ENCODE measurements at regions not wholly inside any gene's neighbourhood (a gene's known extent, or its start where the extent isn't known, plus 50 kb on each side); places are given as distances from the start of the nearest gene placed in this dataset.

DNA sequence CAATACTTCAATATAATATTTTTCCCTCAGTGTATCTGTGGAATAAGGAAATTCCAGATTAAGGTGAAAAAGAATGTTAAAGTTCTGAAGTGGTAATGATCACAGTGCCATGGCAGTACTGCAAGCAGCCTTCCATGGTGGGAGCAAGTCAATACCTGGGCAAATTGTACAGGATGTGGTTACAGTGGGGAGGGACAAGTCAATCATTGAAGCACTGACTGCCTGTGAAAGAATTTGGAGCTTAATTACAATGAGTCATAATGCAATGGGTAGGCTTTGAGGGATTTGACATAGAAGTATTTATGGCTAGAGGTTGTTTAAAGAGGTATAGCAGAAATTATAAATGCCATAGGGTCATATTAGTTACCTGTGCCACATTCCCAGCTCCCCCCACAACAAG is 786.5 kb upstream of the ACO1 start:
- no peak for DNase-seq (ENCODE audit: low spot score in 2 of 2)
- TF ChIP-seq POLR2A (IDR thresholded peaks at IDR 0.05): no peak
- TF ChIP-seq, protein P1, sequence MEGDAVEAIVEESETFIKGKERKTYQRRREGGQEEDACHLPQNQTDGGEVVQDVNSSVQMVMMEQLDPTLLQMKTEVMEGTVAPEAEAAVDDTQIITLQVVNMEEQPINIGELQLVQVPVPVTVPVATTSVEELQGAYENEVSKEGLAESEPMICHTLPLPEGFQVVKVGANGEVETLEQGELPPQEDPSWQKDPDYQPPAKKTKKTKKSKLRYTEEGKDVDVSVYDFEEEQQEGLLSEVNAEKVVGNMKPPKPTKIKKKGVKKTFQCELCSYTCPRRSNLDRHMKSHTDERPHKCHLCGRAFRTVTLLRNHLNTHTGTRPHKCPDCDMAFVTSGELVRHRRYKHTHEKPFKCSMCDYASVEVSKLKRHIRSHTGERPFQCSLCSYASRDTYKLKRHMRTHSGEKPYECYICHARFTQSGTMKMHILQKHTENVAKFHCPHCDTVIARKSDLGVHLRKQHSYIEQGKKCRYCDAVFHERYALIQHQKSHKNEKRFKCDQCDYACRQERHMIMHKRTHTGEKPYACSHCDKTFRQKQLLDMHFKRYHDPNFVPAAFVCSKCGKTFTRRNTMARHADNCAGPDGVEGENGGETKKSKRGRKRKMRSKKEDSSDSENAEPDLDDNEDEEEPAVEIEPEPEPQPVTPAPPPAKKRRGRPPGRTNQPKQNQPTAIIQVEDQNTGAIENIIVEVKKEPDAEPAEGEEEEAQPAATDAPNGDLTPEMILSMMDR (IDR thresholded peaks at IDR 0.05): no peak
- intact Hi-C loops (cut with DNase I; ENCODE audit: low total_unique reads): no loop called here
- no peak overlapping the region for H3K4me3 ChIP-seq (ENCODE audit: low read depth, poor library complexity, severe bottlenecking)

- intact Hi-C loops (cut with DNase I; ENCODE audit: low total_unique reads): no loop called here
Observed at GRCh38 chr9:31601666-31602065, 782.8 kb upstream of the ACO1 start.

DNA sequence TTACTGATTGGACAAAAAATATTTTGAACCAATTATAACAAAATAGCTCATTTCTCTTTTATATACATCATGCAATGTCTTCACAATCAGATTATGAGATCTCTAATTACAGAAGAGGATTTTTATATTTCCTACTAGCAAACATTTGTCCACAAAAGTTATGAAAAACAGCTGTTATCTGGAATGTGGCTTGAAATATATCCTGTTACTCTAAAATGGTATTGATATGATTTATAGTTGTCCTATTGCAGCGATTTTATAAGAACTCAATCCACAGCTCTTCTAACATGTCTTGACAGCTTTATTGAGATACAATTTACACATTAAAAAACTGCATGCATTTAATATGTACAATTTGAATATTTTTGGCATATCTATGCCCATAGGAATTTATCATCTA is 779.9 kb upstream of the ACO1 start:
- TF ChIP-seq, protein P1 (IDR thresholded peaks at IDR 0.05): no peak
- no peak for TF ChIP-seq POLR2A (IDR thresholded peaks at IDR 0.05)
- H3K4me3 ChIP-seq (ENCODE audit: low read depth, poor library complexity, severe bottlenecking): no peak overlapping the region
- WGBS, 2 donors: 20 to 22% methylated on average over 1 of the region's 1 CpG
- DNase-seq (ENCODE audit: low spot score in 2 of 2): no peak
- intact Hi-C loops (cut with DNase I; ENCODE audit: low total_unique reads): no loop called here

More at GRCh38 chr9:31601666-31602065, 782.8 kb upstream of the ACO1 start:
- no peak for DNase-seq (ENCODE audit: low spot score in 2 of 2)
- no peak overlapping the region for H3K4me3 ChIP-seq (ENCODE audit: low read depth, poor library complexity, severe bottlenecking)
- no peak for TF ChIP-seq POLR2A (IDR thresholded peaks at IDR 0.05)
- TF ChIP-seq, protein P1 (IDR thresholded peaks at IDR 0.05): no peak

DNA sequence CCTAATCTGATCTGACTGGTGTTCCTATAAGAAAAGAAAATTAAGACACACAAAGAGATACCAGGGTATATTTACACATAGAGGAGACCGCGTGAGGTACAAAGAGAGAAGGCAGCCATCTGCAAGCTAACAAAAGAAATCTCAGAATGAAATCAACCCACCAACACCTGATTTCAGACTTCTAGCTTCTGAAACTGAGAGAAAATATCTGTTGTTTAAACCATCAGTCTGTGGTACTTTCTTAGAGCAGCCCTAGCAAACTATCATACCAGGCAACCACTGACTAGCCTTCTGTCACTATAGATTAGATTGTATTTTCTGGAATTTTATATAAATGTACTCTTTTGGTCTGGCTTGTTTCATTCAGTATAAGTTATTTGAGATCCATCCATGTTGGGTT is 779.3 kb upstream of the ACO1 start:
- TF ChIP-seq, protein P1 (IDR thresholded peaks at IDR 0.05): no peak
- no peak for TF ChIP-seq POLR2A (IDR thresholded peaks at IDR 0.05)
- 86 to 89% methylated on average over 2 of the region's 2 CpGs for WGBS, 2 donors
- DNase-seq (ENCODE audit: low spot score in 2 of 2): no peak
- H3K4me3 ChIP-seq (ENCODE audit: low read depth, poor library complexity, severe bottlenecking): no peak overlapping the region
- intact Hi-C loops (cut with DNase I; ENCODE audit: low total_unique reads): no loop called here

- no peak for DNase-seq (ENCODE audit: low spot score in 2 of 2)
- H3K4me3 ChIP-seq (ENCODE audit: low read depth, poor library complexity, severe bottlenecking): no peak overlapping the region
- TF ChIP-seq POLR2A (IDR thresholded peaks at IDR 0.05): no peak
- TF ChIP-seq, protein P1 (IDR thresholded peaks at IDR 0.05): no peak
- intact Hi-C loops (cut with DNase I; ENCODE audit: low total_unique reads): no loop called here
- 88 to 94% methylated on average over 1 of the region's 1 CpG for WGBS, 2 donors
Observed at GRCh38 chr9:31606678-31607077, 777.8 kb upstream of the ACO1 start.

GRCh38 chr9:31608416-31608815 is 776.0 kb upstream of the ACO1 start:
- no peak for TF ChIP-seq POLR2A (IDR thresholded peaks at IDR 0.05)
- TF ChIP-seq, protein P1 (IDR thresholded peaks at IDR 0.05): no peak
- DNase-seq (ENCODE audit: low spot score in 2 of 2): no peak
- no peak overlapping the region for H3K4me3 ChIP-seq (ENCODE audit: low read depth, poor library complexity, severe bottlenecking)
- intact Hi-C loops (cut with DNase I; ENCODE audit: low total_unique reads): no loop called here

Measured in lower leg skin (tissue), 4 donors.